ENCODE measurements at regions not wholly inside any gene's neighbourhood (a gene's known extent, or its start where the extent isn't known, plus 50 kb on each side); places are given as distances from the start of the nearest gene placed in this dataset.

DNA sequence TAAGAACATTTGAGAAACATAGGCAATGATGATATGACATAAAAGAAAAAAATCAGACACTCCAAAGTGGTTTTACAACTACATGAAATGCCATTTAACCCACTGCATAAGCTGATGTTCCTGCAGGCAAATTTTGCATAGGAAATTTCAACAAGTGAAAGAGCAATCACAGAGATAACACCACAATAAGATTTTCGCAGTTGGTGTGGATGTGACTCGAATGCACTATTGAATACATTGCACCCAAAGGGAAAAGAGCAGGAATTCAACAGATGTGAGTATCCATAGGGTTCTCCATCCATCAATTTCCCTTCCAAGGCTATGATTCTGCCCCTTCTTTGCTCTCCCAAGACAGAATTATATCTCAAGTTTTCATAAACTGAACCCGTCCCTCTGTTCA lies 456.1 kb downstream of the RAP2B start:
- no peak for TF ChIP-seq ZNF175 (tag by site-specific recombination; IDR thresholded peaks at IDR 0.05)
- TF ChIP-seq, protein P1, sequence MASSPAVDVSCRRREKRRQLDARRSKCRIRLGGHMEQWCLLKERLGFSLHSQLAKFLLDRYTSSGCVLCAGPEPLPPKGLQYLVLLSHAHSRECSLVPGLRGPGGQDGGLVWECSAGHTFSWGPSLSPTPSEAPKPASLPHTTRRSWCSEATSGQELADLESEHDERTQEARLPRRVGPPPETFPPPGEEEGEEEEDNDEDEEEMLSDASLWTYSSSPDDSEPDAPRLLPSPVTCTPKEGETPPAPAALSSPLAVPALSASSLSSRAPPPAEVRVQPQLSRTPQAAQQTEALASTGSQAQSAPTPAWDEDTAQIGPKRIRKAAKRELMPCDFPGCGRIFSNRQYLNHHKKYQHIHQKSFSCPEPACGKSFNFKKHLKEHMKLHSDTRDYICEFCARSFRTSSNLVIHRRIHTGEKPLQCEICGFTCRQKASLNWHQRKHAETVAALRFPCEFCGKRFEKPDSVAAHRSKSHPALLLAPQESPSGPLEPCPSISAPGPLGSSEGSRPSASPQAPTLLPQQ (tag by site-specific recombination; IDR thresholded peaks at IDR 0.05): no peak
- TF ChIP-seq, protein P2, sequence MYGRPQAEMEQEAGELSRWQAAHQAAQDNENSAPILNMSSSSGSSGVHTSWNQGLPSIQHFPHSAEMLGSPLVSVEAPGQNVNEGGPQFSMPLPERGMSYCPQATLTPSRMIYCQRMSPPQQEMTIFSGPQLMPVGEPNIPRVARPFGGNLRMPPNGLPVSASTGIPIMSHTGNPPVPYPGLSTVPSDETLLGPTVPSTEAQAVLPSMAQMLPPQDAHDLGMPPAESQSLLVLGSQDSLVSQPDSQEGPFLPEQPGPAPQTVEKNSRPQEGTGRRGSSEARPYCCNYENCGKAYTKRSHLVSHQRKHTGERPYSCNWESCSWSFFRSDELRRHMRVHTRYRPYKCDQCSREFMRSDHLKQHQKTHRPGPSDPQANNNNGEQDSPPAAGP (tag by site-specific recombination; IDR thresholded peaks at IDR 0.05): no peak
- no peak for TF ChIP-seq ZNF146 (tag by site-specific recombination; IDR thresholded peaks at IDR 0.05)
- no peak for TF ChIP-seq SCRT2 (tag by site-specific recombination; IDR thresholded peaks at IDR 0.05)
- no peak for TF ChIP-seq ZNF571 (tag by site-specific recombination; IDR thresholded peaks at IDR 0.05)
- no peak for TF ChIP-seq ZNF202 (tag by site-specific recombination; IDR thresholded peaks at IDR 0.05; ENCODE audit: borderline replicate concordance)
- TF ChIP-seq ZNF777 (tag by site-specific recombination; IDR thresholded peaks at IDR 0.05; ENCODE audit: borderline replicate concordance): no peak
- no peak for TF ChIP-seq YY2 (tag by site-specific recombination; IDR thresholded peaks at IDR 0.05)
- no peak for TF ChIP-seq ZNF654 (tag by site-specific recombination; IDR thresholded peaks at IDR 0.05; ENCODE audit: low read depth)
- TF ChIP-seq, protein P3, sequence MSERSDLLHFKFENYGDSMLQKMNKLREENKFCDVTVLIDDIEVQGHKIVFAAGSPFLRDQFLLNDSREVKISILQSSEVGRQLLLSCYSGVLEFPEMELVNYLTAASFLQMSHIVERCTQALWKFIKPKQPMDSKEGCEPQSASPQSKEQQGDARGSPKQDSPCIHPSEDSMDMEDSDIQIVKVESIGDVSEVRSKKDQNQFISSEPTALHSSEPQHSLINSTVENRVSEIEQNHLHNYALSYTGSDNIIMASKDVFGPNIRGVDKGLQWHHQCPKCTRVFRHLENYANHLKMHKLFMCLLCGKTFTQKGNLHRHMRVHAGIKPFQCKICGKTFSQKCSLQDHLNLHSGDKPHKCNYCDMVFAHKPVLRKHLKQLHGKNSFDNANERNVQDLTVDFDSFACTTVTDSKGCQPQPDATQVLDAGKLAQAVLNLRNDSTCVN (tag by site-specific recombination; optimal IDR thresholded peaks at IDR 0.05): no peak
- TF ChIP-seq OVOL3 (tag by site-specific recombination; IDR thresholded peaks at IDR 0.05): no peak
- no peak for TF ChIP-seq ZNF501 (tag by site-specific recombination; IDR thresholded peaks at IDR 0.05)
- TF ChIP-seq ZNF660 (tag by site-specific recombination; IDR thresholded peaks at IDR 0.05): no peak
- Histone ChIP-seq H3K9me3 (ENCODE audit: control insufficient read depth, insufficient read depth, low read depth, low read length) (no peaks in the 10 kb centered on the region), H3K27ac (ENCODE audit: extremely low read depth, low read depth, low read length) (no peak overlapping the region), H3K36me3 (ENCODE audit: control insufficient read depth in 2 of 2, insufficient read depth in 1 of 2, low read length in 2 of 2) (no peaks in the 10 kb centered on the region), H3K4me1 (ENCODE audit: control insufficient read depth, insufficient read depth, low read length) (0 out of 2 replicates have a peak, but pooled peaks cover 4% of the 10 kb centered on the region), H3K4me3 (ENCODE audit: low read depth, low read length) (no peak overlapping the region)
- ChIA-PET CTCF (no interaction called here), POLR2A (no interaction called here)

DNA sequence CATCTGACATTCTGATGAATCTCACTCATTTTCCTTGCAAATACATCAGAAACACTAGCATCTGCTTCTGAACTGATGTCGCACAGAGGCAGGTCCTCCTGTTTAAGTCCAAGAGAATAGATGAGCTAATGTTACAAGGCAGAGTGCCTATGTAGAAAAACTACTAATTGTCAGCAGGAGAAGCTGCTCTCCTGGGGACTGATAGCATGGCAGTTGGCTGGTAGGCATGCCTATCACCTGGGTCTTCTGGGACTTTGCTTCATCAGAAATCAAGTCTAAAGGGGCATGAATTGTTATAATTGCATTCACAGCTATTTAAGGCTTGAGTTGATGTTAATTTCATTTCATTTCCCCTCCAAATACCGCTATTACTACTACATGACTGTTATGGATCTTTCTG lies 457.2 kb downstream of the RAP2B start:
- TF ChIP-seq, protein P4, sequence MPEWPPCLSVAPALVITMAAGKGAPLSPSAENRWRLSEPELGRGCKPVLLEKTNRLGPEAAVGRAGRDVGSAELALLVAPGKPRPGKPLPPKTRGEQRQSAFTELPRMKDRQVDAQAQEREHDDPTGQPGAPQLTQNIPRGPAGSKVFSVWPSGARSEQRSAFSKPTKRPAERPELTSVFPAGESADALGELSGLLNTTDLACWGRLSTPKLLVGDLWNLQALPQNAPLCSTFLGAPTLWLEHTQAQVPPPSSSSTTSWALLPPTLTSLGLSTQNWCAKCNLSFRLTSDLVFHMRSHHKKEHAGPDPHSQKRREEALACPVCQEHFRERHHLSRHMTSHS (tag by site-specific recombination; IDR thresholded peaks at IDR 0.05): no peak
- TF ChIP-seq ZNF76 (tag by site-specific recombination; IDR thresholded peaks at IDR 0.05; ENCODE audit: borderline replicate concordance, low read depth): no peak
- no peak for TF ChIP-seq GLIS1 (tag by site-specific recombination; IDR thresholded peaks at IDR 0.05)
- Histone ChIP-seq H3K36me3 (ENCODE audit: control insufficient read depth in 2 of 2, insufficient read depth in 1 of 2, low read length in 2 of 2) (no peaks in the 10 kb centered on the region), H3K4me3 (ENCODE audit: low read depth, low read length) (no peak overlapping the region), H3K9me3 (ENCODE audit: control insufficient read depth, insufficient read depth, low read depth, low read length) (no peaks in the 10 kb centered on the region), H3K27ac (ENCODE audit: extremely low read depth, low read depth, low read length) (no peak overlapping the region), H3K4me1 (ENCODE audit: control insufficient read depth, insufficient read depth, low read length) (0 out of 2 replicates have a peak, but pooled peaks cover 4% of the 10 kb centered on the region)
- CTCF ChIA-PET: no interaction called here
- POLR2A ChIA-PET: no interaction called here

DNA sequence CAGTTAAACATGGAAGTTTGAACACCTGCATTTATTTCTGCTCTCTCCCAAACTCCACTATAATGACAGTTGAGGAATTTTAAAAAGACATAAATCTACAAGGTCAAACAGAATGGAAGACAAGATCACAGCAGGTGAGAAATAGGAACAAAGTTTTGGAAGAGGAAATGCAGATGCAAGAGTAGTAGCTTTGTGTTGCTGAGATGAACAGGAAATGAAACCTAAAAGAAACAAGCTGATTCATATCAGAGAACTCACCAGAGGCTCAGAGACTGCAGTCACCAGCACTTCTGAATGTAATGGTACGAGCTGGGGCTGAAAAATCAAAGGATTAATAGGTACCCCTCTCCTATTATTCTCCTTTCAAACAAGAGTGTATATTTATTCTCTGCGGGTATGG lies 459.9 kb downstream of the RAP2B start:
- Histone ChIP-seq H3K4me3 (ENCODE audit: low read depth, low read length) (no peak overlapping the region), H3K4me1 (ENCODE audit: control insufficient read depth, insufficient read depth, low read length) (no peaks in the 10 kb centered on the region), H3K36me3 (ENCODE audit: control insufficient read depth in 2 of 2, insufficient read depth in 1 of 2, low read length in 2 of 2) (no peaks in the 10 kb centered on the region), H3K27ac (ENCODE audit: extremely low read depth, low read depth, low read length) (no peak overlapping the region), H3K9me3 (ENCODE audit: control insufficient read depth, insufficient read depth, low read depth, low read length) (no peaks in the 10 kb centered on the region)
- CTCF ChIA-PET: no interaction called here
- POLR2A ChIA-PET: no interaction called here
- TF ChIP-seq TRIM28 (IDR thresholded peaks at IDR 0.05; ENCODE audit: borderline replicate concordance, low read length) (no peak), ZNF416 (tag by site-specific recombination; IDR thresholded peaks at IDR 0.05) (no peak), ZNF658 (tag by site-specific recombination; IDR thresholded peaks at IDR 0.05) (no peak), ZNF404 (tag by site-specific recombination; IDR thresholded peaks at IDR 0.05) (no peak), ZNF37A (tag by site-specific recombination; IDR thresholded peaks at IDR 0.05) (no peak), ZNF558 (tag by site-specific recombination; IDR thresholded peaks at IDR 0.05) (no peak), ZNF138 (tag by site-specific recombination; IDR thresholded peaks at IDR 0.05; ENCODE audit: borderline replicate concordance) (no peak), KLF8 (tag by site-specific recombination; IDR thresholded peaks at IDR 0.05) (no peak), FEZF1 (tag by site-specific recombination; IDR thresholded peaks at IDR 0.05) (no peak), WT1 (tag by site-specific recombination; IDR thresholded peaks at IDR 0.05) (no peak), SP2 (tag by site-specific recombination; IDR thresholded peaks at IDR 0.05) (no peak), ZNF555 (tag by site-specific recombination; conservative IDR thresholded peaks at IDR 0.05) (no peak), ZNF701 (tag by site-specific recombination; IDR thresholded peaks at IDR 0.05) (no peak), SCRT2 (tag by site-specific recombination; IDR thresholded peaks at IDR 0.05) (no peak)
- TF ChIP-seq, protein P2 (tag by site-specific recombination; IDR thresholded peaks at IDR 0.05): no peak

Data from HEK293 (cell line).